ENCODE measurements at regions not wholly inside any gene's neighbourhood (a gene's known extent, or its start where the extent isn't known, plus 50 kb on each side); places are given as distances from the start of the nearest gene placed in this dataset.

DNA sequence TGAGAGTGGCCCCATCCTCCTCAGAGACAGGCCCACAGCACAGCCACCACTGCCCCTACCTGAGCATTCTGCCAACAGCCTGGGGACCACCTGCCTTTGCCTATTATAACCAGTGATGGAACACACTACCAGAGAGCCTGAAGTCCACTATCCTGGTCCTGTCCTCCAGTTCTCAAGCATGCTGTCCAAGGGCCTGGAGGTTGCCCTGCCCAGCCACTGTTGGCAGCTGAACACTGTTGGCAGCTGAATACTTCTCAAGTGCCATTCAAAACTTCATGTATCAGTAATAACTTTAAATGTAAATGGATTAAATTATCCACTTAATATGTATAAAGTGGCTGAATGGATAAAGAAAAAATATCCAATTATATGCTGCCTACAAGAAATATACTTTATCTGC, 194.3 kb upstream of the JADE1 start:
- TF ChIP-seq EZH2 (IDR thresholded peaks at IDR 0.05; ENCODE audit: insufficient read depth, poor library complexity, severe bottlenecking) (no peak), EZH2phosphoT487 (IDR thresholded peaks at IDR 0.05; ENCODE audit: insufficient read depth, low read depth) (no peak)

All from GM23248 (cell line).